ENCODE measurements at regions not wholly inside any gene's neighbourhood (a gene's known extent, or its start where the extent isn't known, plus 50 kb on each side); places are given as distances from the start of the nearest gene placed in this dataset.

DNA sequence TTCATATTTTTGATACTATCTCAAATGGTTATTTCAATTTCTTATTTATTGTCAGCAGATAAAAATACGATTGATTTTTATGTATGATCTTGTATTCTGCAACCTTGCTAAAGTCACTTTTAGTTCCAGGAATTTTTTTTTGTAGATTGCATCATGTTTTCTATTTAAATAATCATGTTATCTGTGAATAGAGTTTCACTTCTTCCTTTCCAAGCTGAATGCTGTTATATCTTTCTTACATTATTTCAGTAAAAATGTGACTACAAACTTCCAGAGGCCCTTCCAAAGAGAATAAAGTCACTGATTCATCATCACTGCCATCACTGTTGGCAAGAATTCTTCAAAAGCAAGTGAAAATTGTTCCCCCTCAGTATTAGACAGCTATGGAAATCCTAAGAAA, 104.7 kb upstream of the RAP1B start:
- no peak for TF ChIP-seq POLR2A (IDR thresholded peaks at IDR 0.05; ENCODE audit: low read depth, low read length)
- FAIRE-seq (no peak), DNase-seq (ENCODE audit: insufficient read length, low spot score) (no peak)

DNA sequence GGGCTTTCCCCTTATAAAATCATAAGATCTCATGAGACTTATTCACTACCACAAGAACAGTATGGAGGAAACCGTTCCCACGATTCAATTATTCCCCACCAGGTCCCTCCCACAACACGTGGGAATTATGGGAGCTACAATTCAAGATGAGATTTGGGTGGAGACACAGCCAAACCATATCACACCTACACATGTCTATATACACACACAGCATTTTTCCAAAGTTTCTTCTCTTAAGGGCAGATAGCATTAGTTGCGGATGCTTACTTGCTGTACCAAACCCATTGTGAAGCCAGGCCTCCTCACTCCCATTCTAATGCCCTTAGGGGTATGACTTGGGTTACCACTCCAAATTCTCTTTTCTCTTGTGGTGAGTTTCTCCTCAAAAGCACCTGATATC, 104.1 kb upstream of the RAP1B start:
- no peak for TF ChIP-seq POLR2A (IDR thresholded peaks at IDR 0.05; ENCODE audit: low read depth, low read length)
- FAIRE-seq (no peak), DNase-seq (ENCODE audit: insufficient read length, low spot score) (no peak)

DNA sequence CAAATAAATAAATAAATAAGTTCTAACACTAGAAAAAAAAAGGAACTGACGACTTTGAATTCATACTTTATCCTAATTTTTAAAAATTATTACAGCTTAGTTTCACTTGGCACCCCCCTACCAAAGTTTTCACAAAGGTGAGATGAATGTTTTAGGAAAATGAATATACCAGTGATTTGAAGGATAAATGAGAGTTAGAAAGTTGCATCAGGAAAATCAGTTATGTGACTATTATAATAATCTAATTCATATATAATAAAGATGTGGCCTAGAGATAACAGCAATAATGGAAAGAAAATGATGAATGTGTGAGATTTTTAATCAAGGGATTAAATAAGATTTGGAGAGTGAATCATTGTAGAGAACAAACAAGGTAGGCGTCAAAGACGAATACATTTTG, 103.0 kb upstream of the RAP1B start:
- FAIRE-seq (no peak), DNase-seq (ENCODE audit: insufficient read length, low spot score) (no peak)
- TF ChIP-seq POLR2A (IDR thresholded peaks at IDR 0.05; ENCODE audit: low read depth, low read length): no peak

DNA sequence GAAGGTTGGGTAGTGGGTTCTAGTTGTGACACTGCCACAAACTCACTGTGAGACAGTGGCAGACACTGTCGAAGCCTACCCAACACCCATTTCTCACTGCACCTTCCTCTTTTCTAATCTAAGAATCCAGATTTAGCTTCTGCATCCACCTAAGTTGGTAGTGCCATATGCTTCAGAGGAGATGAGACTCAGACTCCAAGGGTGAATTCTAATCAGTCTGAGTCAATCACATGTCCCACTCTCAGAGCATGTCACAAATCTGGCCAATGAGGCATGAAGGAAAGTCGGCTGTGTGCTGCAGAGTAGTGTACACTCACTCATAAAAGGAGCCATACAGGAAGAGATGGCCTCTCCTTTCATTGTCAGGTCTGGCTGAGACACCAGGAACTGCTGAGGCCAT, 102.1 kb upstream of the RAP1B start:
- no peak for TF ChIP-seq POLR2A (IDR thresholded peaks at IDR 0.05; ENCODE audit: low read depth, low read length)
- no peak for FAIRE-seq
- no peak for DNase-seq (ENCODE audit: insufficient read length, low spot score)

DNA sequence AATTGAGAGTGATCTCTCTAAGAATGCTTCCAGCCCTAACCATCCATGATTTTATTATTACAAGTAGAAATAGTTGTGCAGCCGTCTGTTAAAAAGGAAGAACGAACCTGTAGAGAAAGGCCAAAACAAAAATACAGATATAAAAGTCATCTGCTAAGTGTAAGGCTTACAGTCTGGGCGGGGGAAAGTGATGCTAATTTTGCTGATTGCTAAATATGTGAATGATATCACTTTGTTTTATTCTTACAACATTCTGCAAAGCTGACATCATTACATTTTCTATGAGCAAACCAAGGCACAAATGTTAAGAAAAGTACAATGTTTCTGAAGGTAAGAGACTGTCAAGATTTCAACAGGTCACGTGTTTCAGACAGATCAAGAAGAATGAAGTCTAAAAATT, 101.5 kb upstream of the RAP1B start:
- TF ChIP-seq POLR2A (IDR thresholded peaks at IDR 0.05; ENCODE audit: low read depth, low read length): no peak
- FAIRE-seq (no peak), DNase-seq (ENCODE audit: insufficient read length, low spot score) (no peak)

DNA sequence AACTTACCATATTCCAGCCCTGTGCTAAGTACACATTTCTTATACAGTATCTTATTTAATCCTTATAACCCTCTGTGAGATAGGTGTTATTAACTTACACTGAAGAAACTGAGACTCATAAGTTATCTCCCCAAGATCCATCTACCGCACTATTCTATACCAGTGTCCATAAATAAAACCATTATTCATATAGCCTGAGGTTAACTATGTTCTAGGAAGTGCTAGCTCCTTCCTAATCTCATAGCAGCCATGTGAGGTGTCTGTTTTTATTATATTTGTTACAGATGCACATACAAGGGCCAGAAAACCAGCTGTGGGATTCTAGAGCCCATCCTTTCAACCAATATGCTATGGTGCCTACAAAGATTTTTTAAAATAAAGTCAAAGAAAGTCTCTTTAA, 100.3 kb upstream of the RAP1B start:
- TF ChIP-seq POLR2A (IDR thresholded peaks at IDR 0.05; ENCODE audit: low read depth, low read length): no peak

DNA sequence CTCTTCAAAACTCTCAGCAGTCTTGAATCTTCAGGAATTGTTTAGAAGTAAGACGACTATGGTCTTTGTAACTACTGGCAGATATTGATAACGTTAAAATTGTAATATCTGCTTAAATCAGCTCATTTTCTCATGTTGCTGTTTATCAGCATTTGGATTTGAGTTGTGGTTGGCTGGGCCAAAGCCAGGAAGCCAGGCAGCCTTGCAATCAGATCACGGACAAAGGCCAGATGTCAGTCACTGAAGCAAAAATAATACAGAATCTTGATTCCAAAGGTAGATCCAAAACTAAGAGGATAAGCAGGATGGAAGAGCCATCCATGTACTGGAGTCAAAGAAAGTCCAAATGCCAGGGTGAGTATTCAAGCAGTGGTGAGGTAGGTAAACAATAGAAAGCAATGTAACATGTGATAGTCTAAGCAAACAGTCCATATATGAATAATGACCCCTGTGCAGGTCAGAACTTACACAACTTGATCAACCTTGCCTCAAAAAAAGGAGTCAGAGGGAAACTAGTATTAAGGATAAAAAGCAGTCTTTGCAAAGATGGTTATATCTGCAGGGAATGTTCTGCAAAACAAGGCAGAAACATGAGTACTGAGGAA, 95.8 kb upstream of the RAP1B start:
- no peak for TF ChIP-seq POLR2A (IDR thresholded peaks at IDR 0.05; ENCODE audit: low read depth, low read length)
- FAIRE-seq (no peak), DNase-seq (ENCODE audit: insufficient read length, low spot score) (no peak)

More for the DNA sequence above, 100.3 kb upstream of the RAP1B start:
- DNase-seq (ENCODE audit: insufficient read length, low spot score) (no peak), FAIRE-seq (no peak)

DNA sequence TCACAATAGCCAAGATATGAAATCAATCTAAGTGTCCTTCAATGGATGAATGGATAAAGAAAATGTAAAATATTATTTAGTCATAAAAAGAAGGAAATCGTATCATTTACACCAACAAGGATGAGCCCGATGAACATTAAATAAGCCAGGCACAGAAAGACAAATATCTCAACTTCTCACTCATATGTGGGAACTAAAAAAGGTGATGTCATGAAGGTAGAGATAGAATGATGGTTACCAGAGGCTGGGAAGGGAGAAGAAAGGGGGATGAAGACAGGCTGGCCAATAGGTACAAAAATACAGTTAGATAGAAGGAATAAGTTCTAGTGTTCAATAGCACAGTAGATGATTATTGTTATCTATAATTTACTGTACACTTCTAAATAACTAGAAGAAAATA, 94.9 kb upstream of the RAP1B start:
- DNase-seq (ENCODE audit: insufficient read length, low spot score) (no peak), FAIRE-seq (no peak)

DNA sequence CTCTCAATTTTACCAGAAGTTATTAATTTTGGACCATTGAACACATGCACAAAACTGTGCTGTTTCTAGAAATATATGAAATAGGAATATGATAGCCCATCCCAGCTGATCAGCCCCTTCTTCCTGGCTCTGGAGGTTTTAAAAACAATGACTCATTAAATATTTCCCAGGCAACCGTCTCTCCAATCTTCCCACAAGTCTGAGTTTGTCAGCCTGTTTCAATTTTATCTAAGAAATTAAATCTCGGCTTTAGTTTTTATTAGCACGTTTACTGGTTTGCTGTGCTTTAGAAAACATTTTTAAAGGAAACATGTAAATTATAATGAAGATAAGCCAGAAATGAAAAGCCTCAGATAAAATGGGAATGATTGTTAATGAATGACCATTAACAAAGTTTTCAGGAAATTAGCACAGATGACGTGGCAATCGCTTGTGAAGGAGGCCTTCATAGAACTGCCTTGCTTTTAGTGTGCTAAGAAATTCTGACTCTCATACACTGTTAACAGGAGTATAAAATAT, 89.3 kb upstream of the RAP1B start:
- peak; percentile 91 for FAIRE-seq
- no peak for TF ChIP-seq POLR2A (IDR thresholded peaks at IDR 0.05; ENCODE audit: low read depth, low read length)

More for the DNA sequence above, 94.9 kb upstream of the RAP1B start:
- no peak for TF ChIP-seq POLR2A (IDR thresholded peaks at IDR 0.05; ENCODE audit: low read depth, low read length)

DNA sequence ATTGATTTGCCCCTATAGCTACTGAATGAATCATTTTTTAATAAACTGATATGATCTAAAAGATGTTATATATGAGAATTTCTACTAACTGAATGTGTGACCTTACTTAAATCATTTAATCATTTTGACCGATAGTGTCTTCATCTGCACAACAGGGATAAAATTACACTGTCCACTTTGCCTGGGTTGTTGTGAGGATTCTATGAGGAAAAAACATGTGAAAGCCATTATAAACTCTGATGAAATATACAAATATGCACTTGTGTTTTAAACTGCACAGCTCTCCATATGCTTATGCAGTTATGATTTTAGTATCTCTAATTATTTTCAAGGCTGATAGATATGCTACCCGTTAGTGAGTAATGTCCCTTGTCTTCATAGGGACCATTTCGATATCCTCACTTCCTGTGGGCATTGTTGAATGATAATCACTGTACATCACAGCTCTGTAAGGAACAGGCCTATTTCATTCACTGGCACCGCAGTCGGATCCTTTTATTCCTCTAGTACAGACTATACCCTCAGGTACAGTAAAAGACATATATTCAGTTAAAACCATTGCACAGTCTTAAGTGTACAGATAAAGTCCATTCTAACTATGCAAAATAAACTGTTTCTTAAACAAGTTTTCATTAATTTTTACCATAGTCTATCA, 88.7 kb upstream of the RAP1B start:
- peak; percentile 89 for FAIRE-seq
- TF ChIP-seq POLR2A (IDR thresholded peaks at IDR 0.05; ENCODE audit: low read depth, low read length): no peak
- DNase-seq (ENCODE audit: insufficient read length, low spot score): no peak

More for the DNA sequence above, 89.3 kb upstream of the RAP1B start:
- DNase-seq (ENCODE audit: insufficient read length, low spot score): no peak

DNA sequence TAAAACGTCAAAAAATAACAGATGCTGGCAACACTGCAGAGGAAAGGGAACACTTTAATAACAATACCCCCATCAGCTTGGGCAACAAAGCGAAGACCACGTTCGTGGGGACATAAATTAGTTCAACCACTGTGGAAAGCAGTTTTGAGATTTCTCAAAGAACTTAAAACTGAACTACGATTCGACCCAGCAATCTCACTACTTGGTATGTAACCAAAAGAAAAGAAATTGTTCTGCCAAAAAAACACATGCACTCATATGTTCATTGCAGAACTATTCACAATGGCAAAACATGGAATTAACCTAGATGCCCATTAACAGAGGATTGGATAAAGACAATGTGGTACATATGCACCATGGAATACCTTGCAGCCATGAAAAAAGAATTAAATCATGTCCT, 81.2 kb upstream of the RAP1B start:
- FAIRE-seq (no peak), DNase-seq (ENCODE audit: insufficient read length, low spot score) (no peak)
- TF ChIP-seq POLR2A (IDR thresholded peaks at IDR 0.05; ENCODE audit: low read depth, low read length): no peak

DNA sequence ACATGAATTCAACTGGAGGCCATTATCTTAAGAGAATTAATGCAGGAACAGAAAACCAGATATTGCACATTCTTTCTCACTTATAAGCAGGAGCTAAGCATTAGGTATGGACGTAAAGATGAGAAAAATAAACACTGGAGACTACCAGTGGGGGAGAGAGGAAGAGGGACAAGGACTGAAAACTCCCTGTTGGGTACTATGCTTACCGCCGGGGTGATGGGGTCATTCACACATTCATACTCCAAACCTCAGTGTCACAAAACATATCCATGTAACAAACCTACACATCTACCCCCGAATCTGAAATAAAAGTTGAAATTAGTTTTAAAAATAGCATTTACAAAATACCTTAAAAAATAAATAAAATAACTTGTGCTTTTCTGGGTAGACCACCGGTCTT, 80.8 kb upstream of the RAP1B start:
- DNase-seq (ENCODE audit: insufficient read length, low spot score): no peak
- no peak for FAIRE-seq
- TF ChIP-seq POLR2A (IDR thresholded peaks at IDR 0.05; ENCODE audit: low read depth, low read length): no peak

DNA sequence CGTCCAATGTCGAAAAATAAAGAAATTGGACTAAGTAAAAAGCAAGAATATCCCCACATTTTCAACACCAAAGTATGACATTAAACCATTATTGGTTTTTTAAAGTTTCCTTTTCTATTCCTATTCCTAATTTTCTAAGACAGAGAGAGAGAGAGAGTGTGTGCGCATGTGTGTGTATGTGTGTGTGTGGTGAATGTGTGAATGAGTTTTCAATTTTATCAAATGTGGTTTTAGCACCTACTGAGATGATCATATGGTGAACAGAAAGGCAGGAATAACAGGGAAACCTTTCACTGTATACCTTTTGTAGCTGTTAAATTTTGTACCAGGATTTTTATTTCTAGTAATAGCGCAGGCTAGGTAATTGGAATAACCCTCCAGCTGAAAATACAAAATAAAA, 80.4 kb upstream of the RAP1B start:
- TF ChIP-seq POLR2A (IDR thresholded peaks at IDR 0.05; ENCODE audit: low read depth, low read length): no peak
- FAIRE-seq (no peak), DNase-seq (ENCODE audit: insufficient read length, low spot score) (no peak)

DNA sequence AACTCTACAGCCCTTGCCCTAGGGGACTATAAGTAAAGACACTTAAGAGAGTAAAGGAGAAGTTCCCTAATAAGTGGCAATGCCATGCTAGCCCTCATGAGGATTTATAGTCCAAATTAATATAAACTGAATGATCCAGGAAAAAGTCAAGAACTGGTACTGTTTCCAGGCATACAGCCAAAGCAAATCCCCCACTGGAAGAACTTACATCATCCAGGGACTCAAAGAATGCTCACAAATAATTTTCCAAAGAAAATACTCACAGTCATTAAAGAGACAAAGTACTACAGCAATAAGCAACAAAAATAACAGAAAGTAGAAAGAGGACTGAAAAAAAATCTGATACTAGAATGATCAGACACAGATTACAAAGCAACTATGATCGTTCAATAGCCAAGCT, 79.7 kb upstream of the RAP1B start:
- FAIRE-seq: no peak
- TF ChIP-seq POLR2A (IDR thresholded peaks at IDR 0.05; ENCODE audit: low read depth, low read length): no peak
- no peak for DNase-seq (ENCODE audit: insufficient read length, low spot score)

DNA sequence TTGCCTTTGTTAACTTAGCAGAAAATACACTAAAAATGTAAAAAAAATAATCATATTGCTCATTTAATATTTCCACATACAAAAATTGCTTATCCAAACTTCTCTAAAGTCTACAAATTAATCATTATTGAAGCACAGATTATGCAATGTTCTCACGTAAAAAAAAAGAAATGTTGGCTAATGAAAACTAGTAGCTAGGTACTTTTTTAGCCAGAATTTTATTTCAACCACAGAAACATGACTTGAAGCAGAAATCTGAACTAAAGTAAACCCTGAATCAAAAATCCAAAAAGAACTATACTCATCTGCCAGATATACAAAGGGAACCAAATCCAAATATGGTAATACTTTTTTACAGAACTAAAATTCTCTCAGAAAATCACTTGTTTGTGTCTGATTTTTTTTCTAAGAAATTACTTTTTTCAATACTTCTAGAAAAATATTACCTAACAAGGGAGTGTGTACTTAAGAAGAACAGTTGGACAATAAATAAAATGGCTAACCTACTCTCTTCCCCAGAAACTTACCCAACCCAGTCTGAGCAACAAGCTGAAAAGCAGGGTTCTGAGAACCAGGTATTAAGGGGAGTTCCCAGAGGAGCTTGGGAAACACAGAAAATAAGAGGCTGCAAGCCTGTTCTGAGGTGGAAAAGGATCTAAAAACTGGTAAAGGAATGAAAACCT, 78.4 kb upstream of the RAP1B start:
- TF ChIP-seq POLR2A (IDR thresholded peaks at IDR 0.05; ENCODE audit: low read depth, low read length): no peak
- no peak for FAIRE-seq
- no peak for DNase-seq (ENCODE audit: insufficient read length, low spot score)

Data from H54 (cell line).